Endothelial cell (in vitro differentiated cells): ENCODE measurements at regions not wholly inside any gene's neighbourhood (a gene's known extent, or its start where the extent isn't known, plus 50 kb on each side); places are given as distances from the start of the nearest gene placed in this dataset.

Source experiments
- DNase-seq: peaks from one replicate; pipeline ENCODE4 v3.0.0; 2021; ENCODE audit warnings: low spot score
- H3K27ac Mint-ChIP-seq: one replicate; pipeline ENCODE4 v1.8.0; 2021; ENCODE audit warnings: mixed read lengths, inconsistent platforms; ENCODE audit not compliant: unreplicated experiment
- H3K27me3 Mint-ChIP-seq: one replicate; pipeline ENCODE4 v1.8.0; 2021; ENCODE audit warnings: mild to moderate bottlenecking, moderate library complexity, mixed read lengths, inconsistent platforms; ENCODE audit not compliant: unreplicated experiment
- H3K36me3 Mint-ChIP-seq: one replicate; pipeline ENCODE4 v1.8.0; 2021; ENCODE audit warnings: mild to moderate bottlenecking, low read depth, mixed read lengths, inconsistent platforms; ENCODE audit not compliant: unreplicated experiment
- H3K4me1 Mint-ChIP-seq: one replicate; pipeline ENCODE4 v1.8.0; 2021; ENCODE audit warnings: mild to moderate bottlenecking, mixed read lengths, inconsistent platforms; ENCODE audit not compliant: unreplicated experiment
- H3K4me3 Mint-ChIP-seq: one replicate; pipeline ENCODE4 v1.8.0; 2021; ENCODE audit warnings: mild to moderate bottlenecking, mixed read lengths, inconsistent platforms; ENCODE audit not compliant: unreplicated experiment
- H3K9me3 Mint-ChIP-seq: one replicate; pipeline ENCODE4 v1.8.0; 2021; ENCODE audit warnings: mixed read lengths, inconsistent platforms; ENCODE audit not compliant: unreplicated experiment
- CTCF ChIP-seq: fragments of 200-600 bp; sonication (generic); IDR thresholded peaks from one replicate; pipeline ENCODE4 v1.5.0; 2021; ENCODE audit warnings: antibody characterized with exemption; ENCODE audit not compliant: unreplicated experiment

DNA sequence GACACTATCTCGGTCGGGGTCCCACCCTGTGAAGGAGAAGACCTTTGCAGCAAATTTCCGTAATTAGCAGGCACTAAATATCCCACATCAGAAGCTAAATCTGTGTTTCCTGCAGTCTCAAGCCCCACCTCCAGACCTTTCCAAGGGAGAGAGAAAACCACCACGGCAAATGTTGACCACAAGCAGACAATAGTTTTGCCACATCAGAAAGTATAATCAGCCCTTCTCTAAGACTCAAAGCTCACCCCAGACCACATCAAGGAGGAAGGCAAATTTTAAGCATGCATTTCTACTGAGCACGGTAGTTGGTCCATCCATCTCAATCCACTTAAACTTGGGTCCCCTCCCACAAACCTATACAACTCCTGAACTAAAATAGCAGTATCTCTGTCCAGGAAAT is 398.5 kb downstream of the GPM6A start:
- no peaks in the 10 kb centered on the region for H3K27me3 Mint-ChIP-seq
- H3K4me1 Mint-ChIP-seq = no peaks in the 10 kb centered on the region
- H3K9me3 Mint-ChIP-seq = no peaks in the 10 kb centered on the region
- TF ChIP-seq CTCF = no peak
- no peaks in the 10 kb centered on the region for H3K36me3 Mint-ChIP-seq
- no peak for DNase-seq
- H3K4me3 Mint-ChIP-seq = no peak overlapping the region
- no peak overlapping the region for H3K27ac Mint-ChIP-seq

DNA sequence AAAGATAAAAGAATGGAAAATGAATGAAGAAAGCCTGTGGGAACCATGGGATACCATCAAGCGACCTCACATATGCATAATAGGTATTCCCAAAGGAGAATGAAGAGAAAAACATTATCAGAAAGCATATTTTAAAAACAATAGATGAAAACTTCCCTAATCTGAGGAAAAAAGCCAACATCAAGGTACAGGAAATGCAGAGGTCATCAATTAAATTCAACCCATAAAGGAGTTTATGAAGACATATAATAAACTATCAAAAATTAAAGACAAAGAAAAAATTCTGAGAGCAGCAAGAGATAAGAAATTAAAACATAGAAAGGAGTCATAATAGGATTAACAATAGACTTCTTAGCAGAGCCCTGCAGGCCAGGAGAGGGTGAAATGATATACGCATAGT is 397.5 kb downstream of the GPM6A start:
- H3K4me3 Mint-ChIP-seq = no peak overlapping the region
- no peaks in the 10 kb centered on the region for H3K36me3 Mint-ChIP-seq
- no peak for TF ChIP-seq CTCF
- no peak overlapping the region for H3K27ac Mint-ChIP-seq
- no peaks in the 10 kb centered on the region for H3K4me1 Mint-ChIP-seq
- no peaks in the 10 kb centered on the region for H3K9me3 Mint-ChIP-seq
- no peaks in the 10 kb centered on the region for H3K27me3 Mint-ChIP-seq
- DNase-seq = no peak

DNA sequence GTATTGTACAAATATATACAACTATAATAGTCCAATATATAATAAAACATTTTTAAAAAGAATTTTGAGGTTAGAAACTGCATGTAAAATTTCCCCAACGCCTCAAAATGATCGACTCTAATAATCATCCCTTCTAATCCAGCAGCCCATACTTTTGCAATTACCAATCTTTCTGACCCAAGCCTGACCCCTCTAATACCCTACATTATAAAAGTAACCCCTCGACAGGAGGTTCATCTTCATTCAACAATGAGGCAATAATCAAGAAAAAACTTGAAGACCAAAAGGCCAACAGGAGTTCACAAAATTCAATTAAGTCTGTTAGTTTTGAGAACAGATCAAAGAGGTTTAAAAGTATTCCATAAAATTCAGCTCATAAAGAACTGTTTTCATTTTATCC is 393.5 kb downstream of the GPM6A start:
- no peaks in the 10 kb centered on the region for H3K36me3 Mint-ChIP-seq
- no peak for TF ChIP-seq CTCF
- H3K9me3 Mint-ChIP-seq = no peaks in the 10 kb centered on the region
- H3K27ac Mint-ChIP-seq = no peak overlapping the region
- no peak overlapping the region for H3K4me3 Mint-ChIP-seq
- H3K27me3 Mint-ChIP-seq = no peaks in the 10 kb centered on the region
- H3K4me1 Mint-ChIP-seq = peaks cover 2% of the 10 kb centered on the region
- DNase-seq = no peak

- no peak for DNase-seq
- H3K4me1 Mint-ChIP-seq = peaks cover 2% of the 10 kb centered on the region
- no peaks in the 10 kb centered on the region for H3K9me3 Mint-ChIP-seq
- no peak for TF ChIP-seq CTCF
- H3K27me3 Mint-ChIP-seq = no peaks in the 10 kb centered on the region
- no peaks in the 10 kb centered on the region for H3K36me3 Mint-ChIP-seq
- H3K27ac Mint-ChIP-seq = no peak overlapping the region
- H3K4me3 Mint-ChIP-seq = no peak overlapping the region
Observed at GRCh38 chr4:175419236-175419718, 392.8 kb downstream of the GPM6A start.

- TF ChIP-seq CTCF = no peak
- H3K36me3 Mint-ChIP-seq = no peaks in the 10 kb centered on the region
- no peak overlapping the region for H3K27ac Mint-ChIP-seq
- H3K4me1 Mint-ChIP-seq = peaks cover 2% of the 10 kb centered on the region
- no peak overlapping the region for H3K4me3 Mint-ChIP-seq
- no peaks in the 10 kb centered on the region for H3K9me3 Mint-ChIP-seq
- no peak for DNase-seq
- H3K27me3 Mint-ChIP-seq = no peaks in the 10 kb centered on the region
Observed at GRCh38 chr4:175421506-175421905, 390.6 kb downstream of the GPM6A start.
